8988T (cell line): ENCODE measurements at regions not wholly inside any gene's neighbourhood (a gene's known extent, or its start where the extent isn't known, plus 50 kb on each side); places are given as distances from the start of the nearest gene placed in this dataset.
"Not testable (repeated sequence)": the region's sequence is repeated elsewhere in the genome, so short reads cannot be mapped to it uniquely, and the experiment has no call there.

Experiments used
- DNase-seq: peaks from one replicate; pipeline ENCODE4 v3.0.0; 2011

- no peak for DNase-seq
Measured at GRCh38 chr11:129702410-129703398, 112.9 kb upstream of the TMEM45B start.

- no peak for DNase-seq
Measured at GRCh38 chr11:129703846-129704245, 111.8 kb upstream of the TMEM45B start.

- DNase-seq, result no peak
Measured at GRCh38 chr11:129704831-129705230, 110.8 kb upstream of the TMEM45B start.

GRCh38 chr11:129705341-129705740 is 110.3 kb upstream of the TMEM45B start:
- DNase-seq, result no peak

GRCh38 chr11:129705933-129706332 is 109.7 kb upstream of the TMEM45B start:
- DNase-seq, result no peak

- DNase-seq, result no peak
Measured at GRCh38 chr11:129709801-129710398, 105.7 kb upstream of the TMEM45B start.

- DNase-seq, result no peak
Measured at GRCh38 chr11:129710423-129710822, 105.2 kb upstream of the TMEM45B start.

GRCh38 chr11:129711760-129712159 is 103.9 kb upstream of the TMEM45B start:
- no peak for DNase-seq

- DNase-seq, result not testable (repeated sequence)
Measured at GRCh38 chr11:129712486-129713240, 103.0 kb upstream of the TMEM45B start.

GRCh38 chr11:129719037-129719436 is 96.6 kb upstream of the TMEM45B start:
- DNase-seq, result no peak

- DNase-seq, result no peak
Measured at GRCh38 chr11:129720156-129720555, 95.5 kb upstream of the TMEM45B start.

- no peak for DNase-seq
Measured at GRCh38 chr11:129720994-129721393, 94.7 kb upstream of the TMEM45B start.

- no peak for DNase-seq
Measured at GRCh38 chr11:129721685-129722084, 94.0 kb upstream of the TMEM45B start.

GRCh38 chr11:129722529-129722928 is 93.1 kb upstream of the TMEM45B start:
- no peak for DNase-seq

GRCh38 chr11:129723146-129723760 is 92.4 kb upstream of the TMEM45B start:
- no peak for DNase-seq

- DNase-seq, result no peak
Measured at GRCh38 chr11:129723761-129724162, 91.9 kb upstream of the TMEM45B start.

- DNase-seq, result no peak
Measured at GRCh38 chr11:129724866-129725265, 90.8 kb upstream of the TMEM45B start.

- no peak for DNase-seq
Measured at GRCh38 chr11:129726179-129726578, 89.5 kb upstream of the TMEM45B start.

- DNase-seq, result no peak
Measured at GRCh38 chr11:129728581-129728980, 87.1 kb upstream of the TMEM45B start.

- DNase-seq, result no peak
Measured at GRCh38 chr11:129729216-129729615, 86.4 kb upstream of the TMEM45B start.

- no peak for DNase-seq
Measured at GRCh38 chr11:129729823-129730222, 85.8 kb upstream of the TMEM45B start.

GRCh38 chr11:129731316-129731715 is 84.3 kb upstream of the TMEM45B start:
- no peak for DNase-seq

GRCh38 chr11:129732941-129733340 is 82.7 kb upstream of the TMEM45B start:
- DNase-seq, result no peak
